ENCODE measurements at regions not wholly inside any gene's neighbourhood (a gene's known extent, or its start where the extent isn't known, plus 50 kb on each side); places are given as distances from the start of the nearest gene placed in this dataset.
"Not testable (repeated sequence)": the region's sequence is repeated elsewhere in the genome, so short reads cannot be mapped to it uniquely, and the experiment has no call there.

- no peak overlapping the region for H2BK5ac ChIP-seq (ENCODE audit: low read length)
- H3K23ac ChIP-seq (ENCODE audit: low read depth, low read length, poor library complexity), result no peak overlapping the region
- no peak overlapping the region for H2BK15ac ChIP-seq (ENCODE audit: low read length)
- no peaks in the 10 kb centered on the region for H3K36me3 ChIP-seq (replicated peaks in 1 of 2; ENCODE audit: control insufficient read depth in 2 of 2, insufficient read depth in 2 of 2, low read length in 2 of 2)
- no peak overlapping the region for H3K18ac ChIP-seq (ENCODE audit: low read length)
- no peak overlapping the region for H3K27ac ChIP-seq (replicated peaks; ENCODE audit: low read length)
- H3K14ac ChIP-seq (ENCODE audit: low read length), result no peak overlapping the region
- no peak overlapping the region for H2AFZ ChIP-seq (ENCODE audit: low read length)
- no peak overlapping the region for H2AK5ac ChIP-seq (ENCODE audit: low read depth, low read length)
- no peaks in the 10 kb centered on the region for H3K79me1 ChIP-seq (ENCODE audit: low read depth, low read length)
- H3K27me3 ChIP-seq (ENCODE audit: control insufficient read depth in 3 of 3, insufficient read depth in 3 of 3, low read depth in 1 of 3, low read length in 3 of 3), result no peaks in the 10 kb centered on the region
- no peak overlapping the region for H4K8ac ChIP-seq (ENCODE audit: low read depth, low read length)
- H4K91ac ChIP-seq (ENCODE audit: low read depth, low read length, poor library complexity), result no peak overlapping the region
- WGBS, 2 donors (ENCODE audit: extremely low coverage in 2 of 2, insufficient read length in 2 of 2, insufficient replicate concordance in 1 of 2), result no CpG with 5 or more reads among the region's 5 CpGs
- no peak overlapping the region for H3K4ac ChIP-seq (ENCODE audit: low read length)
- no peak overlapping the region for H3K4me3 ChIP-seq (ENCODE audit: low read length in 2 of 2)
- no peak overlapping the region for H2BK120ac ChIP-seq (ENCODE audit: low read depth, low read length)
- H3K9me3 ChIP-seq (replicated peaks in 1 of 2; ENCODE audit: control insufficient read depth in 2 of 2, insufficient read depth in 1 of 2, low read depth in 1 of 2, low read length in 2 of 2), result no peaks in the 10 kb centered on the region
- H3K4me2 ChIP-seq (ENCODE audit: insufficient read depth, low read length, poor library complexity, severe bottlenecking), result no peak overlapping the region
- DNase-seq (ENCODE audit: low spot score), result no peak
- H2BK12ac ChIP-seq (ENCODE audit: low read length), result no peak overlapping the region
- no peak overlapping the region for H3K9ac ChIP-seq (ENCODE audit: low read depth, low read length, poor library complexity)
- H3K4me1 ChIP-seq (ENCODE audit: control insufficient read depth in 2 of 2, insufficient read depth in 1 of 2, low read depth in 1 of 2, low read length in 2 of 2), result no peaks in the 10 kb centered on the region
Observed at GRCh38 chr3:118245312-118245711, 789.3 kb downstream of the IGSF11 start.

- H4K91ac ChIP-seq (ENCODE audit: low read depth, low read length, poor library complexity); H3K9me3 ChIP-seq (replicated peaks in 1 of 2; ENCODE audit: control insufficient read depth in 2 of 2, insufficient read depth in 1 of 2, low read depth in 1 of 2, low read length in 2 of 2); H3K9ac ChIP-seq (ENCODE audit: low read depth, low read length, poor library complexity); H3K4me2 ChIP-seq (ENCODE audit: insufficient read depth, low read length, poor library complexity, severe bottlenecking); DNase-seq (ENCODE audit: low spot score); H3K23ac ChIP-seq (ENCODE audit: low read depth, low read length, poor library complexity); H3K36me3 ChIP-seq (replicated peaks in 1 of 2; ENCODE audit: control insufficient read depth in 2 of 2, insufficient read depth in 2 of 2, low read length in 2 of 2); H3K18ac ChIP-seq (ENCODE audit: low read length); H2AFZ ChIP-seq (ENCODE audit: low read length); H2BK12ac ChIP-seq (ENCODE audit: low read length); H3K14ac ChIP-seq (ENCODE audit: low read length); H3K4me3 ChIP-seq (ENCODE audit: low read length in 2 of 2); H2BK15ac ChIP-seq (ENCODE audit: low read length); H3K79me1 ChIP-seq (ENCODE audit: low read depth, low read length); H3K27me3 ChIP-seq (ENCODE audit: control insufficient read depth in 3 of 3, insufficient read depth in 3 of 3, low read depth in 1 of 3, low read length in 3 of 3); H2AK5ac ChIP-seq (ENCODE audit: low read depth, low read length); H4K8ac ChIP-seq (ENCODE audit: low read depth, low read length); H2BK120ac ChIP-seq (ENCODE audit: low read depth, low read length); H3K27ac ChIP-seq (replicated peaks; ENCODE audit: low read length); H2BK5ac ChIP-seq (ENCODE audit: low read length); H3K4ac ChIP-seq (ENCODE audit: low read length); H3K4me1 ChIP-seq (ENCODE audit: control insufficient read depth in 2 of 2, insufficient read depth in 1 of 2, low read depth in 1 of 2, low read length in 2 of 2): not testable (repeated sequence)
- no CpG with 5 or more reads among the region's 1 CpG for WGBS, 2 donors (ENCODE audit: extremely low coverage in 2 of 2, insufficient read length in 2 of 2, insufficient replicate concordance in 1 of 2)
Observed at GRCh38 chr3:118258850-118259249, 775.8 kb downstream of the IGSF11 start.

- H3K79me1 ChIP-seq (ENCODE audit: low read depth, low read length), result no peaks in the 10 kb centered on the region
- no peak overlapping the region for H3K27ac ChIP-seq (replicated peaks; ENCODE audit: low read length)
- H3K14ac ChIP-seq (ENCODE audit: low read length), result no peak overlapping the region
- H3K23ac ChIP-seq (ENCODE audit: low read depth, low read length, poor library complexity), result no peak overlapping the region
- H3K4me2 ChIP-seq (ENCODE audit: insufficient read depth, low read length, poor library complexity, severe bottlenecking), result no peak overlapping the region
- H2BK5ac ChIP-seq (ENCODE audit: low read length), result peak overlapping the region; percentile 83
- no peaks in the 10 kb centered on the region for H3K4me1 ChIP-seq (ENCODE audit: control insufficient read depth in 2 of 2, insufficient read depth in 1 of 2, low read depth in 1 of 2, low read length in 2 of 2)
- no peak overlapping the region for H2BK12ac ChIP-seq (ENCODE audit: low read length)
- no peak overlapping the region for H3K9ac ChIP-seq (ENCODE audit: low read depth, low read length, poor library complexity)
- no peak overlapping the region for H4K8ac ChIP-seq (ENCODE audit: low read depth, low read length)
- H3K9me3 ChIP-seq (replicated peaks in 1 of 2; ENCODE audit: control insufficient read depth in 2 of 2, insufficient read depth in 1 of 2, low read depth in 1 of 2, low read length in 2 of 2), result no peaks in the 10 kb centered on the region
- WGBS, 2 donors (ENCODE audit: extremely low coverage in 2 of 2, insufficient read length in 2 of 2, insufficient replicate concordance in 1 of 2), result no CpG with 5 or more reads among the region's 5 CpGs
- H3K4me3 ChIP-seq (ENCODE audit: low read length in 2 of 2), result no peak overlapping the region
- no peak overlapping the region for H2AK5ac ChIP-seq (ENCODE audit: low read depth, low read length)
- H2BK15ac ChIP-seq (ENCODE audit: low read length), result no peak overlapping the region
- no peak for DNase-seq (ENCODE audit: low spot score)
- H4K91ac ChIP-seq (ENCODE audit: low read depth, low read length, poor library complexity), result no peak overlapping the region
- H3K18ac ChIP-seq (ENCODE audit: low read length), result peak overlapping the region; percentile 51
- H3K36me3 ChIP-seq (replicated peaks in 1 of 2; ENCODE audit: control insufficient read depth in 2 of 2, insufficient read depth in 2 of 2, low read length in 2 of 2), result no peaks in the 10 kb centered on the region
- no peak overlapping the region for H3K4ac ChIP-seq (ENCODE audit: low read length)
- H2AFZ ChIP-seq (ENCODE audit: low read length), result no peak overlapping the region
- no peak overlapping the region for H2BK120ac ChIP-seq (ENCODE audit: low read depth, low read length)
- no peaks in the 10 kb centered on the region for H3K27me3 ChIP-seq (ENCODE audit: control insufficient read depth in 3 of 3, insufficient read depth in 3 of 3, low read depth in 1 of 3, low read length in 3 of 3)
Observed at GRCh38 chr3:118262800-118263402, 771.7 kb downstream of the IGSF11 start.

- DNase-seq (ENCODE audit: low spot score), result no peak
- Histone ChIP-seq H4K91ac (ENCODE audit: low read depth, low read length, poor library complexity) (no peak overlapping the region), H3K4me1 (ENCODE audit: control insufficient read depth in 2 of 2, insufficient read depth in 1 of 2, low read depth in 1 of 2, low read length in 2 of 2) (no peaks in the 10 kb centered on the region), H3K4me2 (ENCODE audit: insufficient read depth, low read length, poor library complexity, severe bottlenecking) (no peak overlapping the region), H4K8ac (ENCODE audit: low read depth, low read length) (no peak overlapping the region), H3K27me3 (ENCODE audit: control insufficient read depth in 3 of 3, insufficient read depth in 3 of 3, low read depth in 1 of 3, low read length in 3 of 3) (no peaks in the 10 kb centered on the region), H2BK12ac (ENCODE audit: low read length) (no peak overlapping the region), H3K14ac (ENCODE audit: low read length) (no peak overlapping the region), H3K23ac (ENCODE audit: low read depth, low read length, poor library complexity) (no peak overlapping the region), H3K9ac (ENCODE audit: low read depth, low read length, poor library complexity) (no peak overlapping the region), H2AK5ac (ENCODE audit: low read depth, low read length) (no peak overlapping the region), H3K4ac (ENCODE audit: low read length) (no peak overlapping the region), H2BK120ac (ENCODE audit: low read depth, low read length) (no peak overlapping the region), H2AFZ (ENCODE audit: low read length) (no peak overlapping the region), H2BK5ac (ENCODE audit: low read length) (no peak overlapping the region), H3K9me3 (replicated peaks in 1 of 2; ENCODE audit: control insufficient read depth in 2 of 2, insufficient read depth in 1 of 2, low read depth in 1 of 2, low read length in 2 of 2) (no peaks in the 10 kb centered on the region), H3K18ac (ENCODE audit: low read length) (no peak overlapping the region), H3K79me1 (ENCODE audit: low read depth, low read length) (no peaks in the 10 kb centered on the region), H3K27ac (replicated peaks; ENCODE audit: low read length) (no peak overlapping the region), H2BK15ac (ENCODE audit: low read length) (no peak overlapping the region), H3K36me3 (replicated peaks in 1 of 2; ENCODE audit: control insufficient read depth in 2 of 2, insufficient read depth in 2 of 2, low read length in 2 of 2) (no peaks in the 10 kb centered on the region), H3K4me3 (ENCODE audit: low read length in 2 of 2) (no peak overlapping the region)
- no CpG with 5 or more reads among the region's 3 CpGs for WGBS, 2 donors (ENCODE audit: extremely low coverage in 2 of 2, insufficient read length in 2 of 2, insufficient replicate concordance in 1 of 2)
Observed at GRCh38 chr3:118267588-118267987, 767.1 kb downstream of the IGSF11 start.

All from neuronal stem cell (in vitro differentiated cells).